GM12891 (cell line): ENCODE measurements at regions not wholly inside any gene's neighbourhood (a gene's known extent, or its start where the extent isn't known, plus 50 kb on each side); places are given as distances from the start of the nearest gene placed in this dataset.
A peak's percentile ranks its signal among the peaks of the same experiment; 100 is the strongest.

Source experiments
- PAX5 ChIP-seq: IDR thresholded peaks from 2 replicates; pipeline ENCODE4 v1.6.1; 2011; ENCODE audit warnings: low read length, moderate library complexity, mild to moderate bottlenecking; ENCODE audit not compliant: insufficient read depth, severe bottlenecking
- POLR2A ChIP-seq: IDR thresholded peaks from 2 replicates; pipeline ENCODE4 v1.6.1; 2011; ENCODE audit warnings: low read depth, low read length, control low read depth
- POLR2AphosphoS5 ChIP-seq: IDR thresholded peaks from 2 replicates; pipeline ENCODE4 v1.6.1; 2011; ENCODE audit warnings: low read depth, low read length, control low read depth
- TAF1 ChIP-seq: IDR thresholded peaks from 2 replicates; pipeline ENCODE4 v1.6.1; 2011; ENCODE audit warnings: low read depth, low read length, control low read depth

DNA sequence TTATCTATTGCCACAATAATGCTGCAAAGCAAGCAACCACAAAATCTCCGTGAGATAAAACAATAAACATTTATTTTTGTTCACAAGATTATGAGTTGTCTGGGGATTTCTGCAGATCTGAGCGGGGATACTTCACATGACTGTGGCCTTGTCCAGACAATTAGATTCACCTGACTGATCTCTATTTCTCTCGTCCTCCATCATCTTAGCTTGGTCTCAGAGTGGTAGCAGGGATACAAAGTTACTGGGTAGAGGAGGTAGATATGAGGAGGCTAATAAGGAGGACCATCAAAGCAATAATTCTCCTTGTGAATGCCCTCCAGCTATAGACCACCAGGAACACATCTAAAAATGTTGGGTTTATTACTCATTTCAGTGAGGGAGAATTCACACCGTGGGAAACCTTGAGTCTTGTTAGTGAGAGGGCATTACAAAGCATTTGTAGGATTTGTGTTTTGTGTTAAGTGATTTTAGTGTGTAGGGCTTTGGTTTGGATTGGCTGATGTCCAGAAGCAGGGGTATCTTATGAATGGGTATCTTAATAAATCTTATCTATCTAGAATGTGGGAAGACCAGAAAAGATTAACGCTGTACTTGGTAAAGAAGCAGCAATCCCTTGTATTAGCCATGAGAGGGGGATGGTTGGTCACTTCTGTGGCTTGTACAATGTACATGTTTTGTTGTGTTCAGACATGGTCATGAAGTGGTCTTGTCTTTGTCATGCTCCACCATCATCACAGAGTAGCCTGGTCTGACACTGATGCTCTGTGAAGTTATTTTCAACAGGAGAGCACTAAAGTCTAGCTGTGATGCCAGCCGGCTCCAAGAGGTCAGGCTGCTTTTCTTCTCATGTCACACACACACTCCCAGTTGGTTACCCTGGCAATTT is 287.6 kb upstream of the STT3B start:
- TF ChIP-seq PAX5 (no peak), TAF1 (0 out of 2 replicates have a peak, but pooled peaks have one; percentile 39), POLR2A (0 out of 2 replicates have a peak, but pooled peaks have one; percentile 19), POLR2AphosphoS5 (peak; percentile 44; the same call in 1 of the 2 replicates)
